ENCODE measurements at regions not wholly inside any gene's neighbourhood (a gene's known extent, or its start where the extent isn't known, plus 50 kb on each side); places are given as distances from the start of the nearest gene placed in this dataset.

DNA sequence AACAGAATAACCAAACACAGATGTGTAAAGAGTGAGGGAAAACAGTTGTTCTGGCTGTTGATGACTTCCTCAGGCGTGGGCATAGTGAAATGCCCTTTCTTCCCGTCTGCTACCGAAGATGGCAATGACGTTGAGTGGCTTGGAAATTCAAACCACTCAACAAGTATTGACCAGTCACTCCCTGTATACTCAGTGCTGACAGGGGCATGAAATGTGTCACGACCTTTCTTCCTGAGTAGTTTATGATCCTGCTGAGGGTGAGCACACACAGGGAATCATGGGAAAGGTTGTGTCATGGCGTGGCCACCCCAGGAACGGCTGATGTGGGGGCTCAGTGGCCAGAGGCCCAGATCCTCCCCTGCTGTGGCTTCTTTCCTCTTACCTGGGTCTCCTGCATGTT lies 87.8 kb upstream of the C1QTNF9B start:
- H3K9me3 Mint-ChIP-seq, result no peaks in the 10 kb centered on the region
- CTCF ChIA-PET, result no interaction called here
- H3K4me3 Mint-ChIP-seq, result no peak overlapping the region
- H3K36me3 Mint-ChIP-seq (ENCODE audit: low read depth), result no peaks in the 10 kb centered on the region
- H3K4me1 Mint-ChIP-seq (ENCODE audit: low read depth), result peaks cover 3% of the 10 kb centered on the region
- DNase-seq, result no peak
- intact Hi-C loops (cut with micrococcal nuclease), result no loop called here
- H3K27me3 Mint-ChIP-seq (ENCODE audit: low read depth), result peaks cover 3% of the 10 kb centered on the region
- H3K27ac Mint-ChIP-seq, result no peak overlapping the region

DNA sequence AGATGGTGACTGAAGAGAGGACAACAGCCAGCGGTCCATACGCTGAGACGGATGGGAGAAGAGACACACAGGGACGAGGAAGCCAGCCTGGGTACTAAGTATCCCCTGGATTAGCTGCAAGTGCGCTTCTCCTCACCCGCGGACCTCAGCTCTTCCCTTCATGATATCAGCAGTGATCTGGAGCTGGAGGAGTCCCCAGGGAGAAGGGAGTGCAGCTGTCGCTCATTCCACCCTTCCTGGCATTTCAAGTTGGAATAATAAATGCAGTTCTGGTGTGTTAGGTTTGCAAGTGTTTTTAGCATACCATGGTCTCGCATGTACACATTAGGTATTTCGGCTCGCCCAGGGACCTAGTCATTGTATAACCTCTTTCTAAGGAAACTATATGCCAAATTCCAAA lies 88.5 kb upstream of the C1QTNF9B start:
- H3K27me3 Mint-ChIP-seq (ENCODE audit: low read depth), result peaks cover 10% of the 10 kb centered on the region
- DNase-seq, result no peak
- no peaks in the 10 kb centered on the region for H3K9me3 Mint-ChIP-seq
- intact Hi-C loops (cut with micrococcal nuclease), result no loop called here
- CTCF ChIA-PET, result no interaction called here
- H3K4me3 Mint-ChIP-seq, result no peak overlapping the region
- no peaks in the 10 kb centered on the region for H3K4me1 Mint-ChIP-seq (ENCODE audit: low read depth)
- H3K27ac Mint-ChIP-seq, result no peak overlapping the region
- no peaks in the 10 kb centered on the region for H3K36me3 Mint-ChIP-seq (ENCODE audit: low read depth)

DNA sequence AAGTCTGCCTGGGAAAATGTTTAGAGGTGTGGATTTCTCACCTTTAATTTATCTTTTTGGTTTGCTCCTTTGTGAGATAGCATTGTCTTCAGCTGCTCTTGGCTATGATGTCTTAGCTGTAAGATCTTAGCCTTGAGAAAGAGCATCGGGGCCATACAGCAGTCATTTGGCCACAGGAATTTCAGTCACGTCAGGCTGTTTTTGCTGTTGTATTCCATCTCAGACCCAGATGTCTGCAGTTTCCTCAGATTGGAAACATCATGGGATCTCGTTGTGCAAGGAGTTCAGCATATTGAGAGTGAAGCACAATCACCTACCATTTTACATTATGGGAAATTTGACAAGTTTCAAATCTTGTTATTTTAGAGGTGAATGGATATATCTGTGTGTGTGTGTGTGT lies 89.3 kb upstream of the C1QTNF9B start:
- Mint-ChIP-seq H3K4me1 (ENCODE audit: low read depth) (no peaks in the 10 kb centered on the region), H3K27me3 (ENCODE audit: low read depth) (peaks cover 11% of the 10 kb centered on the region), H3K36me3 (ENCODE audit: low read depth) (no peaks in the 10 kb centered on the region), H3K27ac (no peak overlapping the region), H3K9me3 (no peaks in the 10 kb centered on the region), H3K4me3 (no peak overlapping the region)
- no peak for DNase-seq
- CTCF ChIA-PET, result interaction anchor here (0.5 kb wide), 1 partner anchor 17 kb away, joined by 4 read pairs; no protein-coding TSS in a partner anchor
- intact Hi-C loops (cut with micrococcal nuclease), result no loop called here

DNA sequence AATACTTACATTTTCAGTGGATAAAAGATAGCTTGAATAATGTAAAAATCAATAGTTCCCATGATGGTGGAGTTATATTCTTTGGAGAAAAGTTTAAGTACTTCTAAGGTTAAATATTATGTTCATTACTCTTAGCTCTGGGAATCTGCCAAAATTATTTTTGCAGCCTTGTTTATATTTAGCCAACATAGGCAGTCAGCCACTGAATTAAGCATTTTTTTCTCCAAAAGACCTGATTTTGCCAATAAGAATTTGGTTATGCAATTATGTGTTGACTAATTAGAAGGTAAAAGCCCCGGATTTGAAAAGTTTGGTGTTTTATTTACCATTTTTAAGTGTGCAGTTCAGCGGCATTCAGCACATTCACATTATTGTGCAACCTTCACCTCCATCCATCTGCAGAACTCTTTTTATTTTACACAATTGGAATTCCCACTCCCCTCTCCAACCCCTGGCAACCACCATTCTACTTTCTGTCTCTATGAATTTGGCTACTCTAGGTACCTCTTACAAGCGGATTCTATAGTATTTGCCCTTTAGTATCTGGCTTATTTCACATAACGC lies 90.1 kb upstream of the C1QTNF9B start:
- H3K27ac Mint-ChIP-seq, result no peak overlapping the region
- DNase-seq, result no peak
- intact Hi-C loops (cut with micrococcal nuclease), result no loop called here
- H3K36me3 Mint-ChIP-seq (ENCODE audit: low read depth), result no peaks in the 10 kb centered on the region
- no peaks in the 10 kb centered on the region for H3K9me3 Mint-ChIP-seq
- H3K4me1 Mint-ChIP-seq (ENCODE audit: low read depth), result no peaks in the 10 kb centered on the region
- no peak overlapping the region for H3K4me3 Mint-ChIP-seq
- H3K27me3 Mint-ChIP-seq (ENCODE audit: low read depth), result peaks cover 11% of the 10 kb centered on the region
- CTCF ChIA-PET, result interaction anchor here (0.5 kb wide), 1 partner anchor 18 kb away, joined by 4 read pairs; no protein-coding TSS in a partner anchor

DNA sequence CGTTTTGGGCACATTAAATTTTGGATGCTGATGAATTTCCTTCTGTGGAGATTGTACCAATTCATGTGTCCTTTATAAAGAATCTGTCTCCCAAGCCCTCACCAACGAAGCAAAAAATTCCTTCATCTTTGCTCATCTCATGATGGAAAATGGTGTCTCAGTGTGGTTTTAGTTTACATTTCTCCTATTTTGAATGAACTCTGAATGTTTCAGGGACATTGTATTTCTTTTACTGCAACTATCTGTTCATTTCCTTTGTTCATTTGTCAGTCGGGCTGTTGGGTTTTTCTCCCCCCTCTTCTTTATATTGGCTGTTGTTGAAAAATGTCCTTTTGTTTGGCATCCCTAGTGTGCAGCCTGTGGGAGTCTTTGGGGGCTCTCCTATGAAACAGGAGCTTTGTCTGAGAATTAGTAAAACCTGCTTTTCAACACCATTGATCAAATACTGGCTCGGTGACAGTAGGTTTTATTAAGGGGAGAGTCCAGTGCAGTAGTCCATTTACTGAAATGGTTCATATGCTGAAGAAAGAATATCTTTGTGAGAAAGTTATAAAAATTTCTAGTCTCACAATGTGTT lies 91.3 kb upstream of the C1QTNF9B start:
- H3K4me1 Mint-ChIP-seq (ENCODE audit: low read depth), result no peaks in the 10 kb centered on the region
- peaks cover 11% of the 10 kb centered on the region for H3K27me3 Mint-ChIP-seq (ENCODE audit: low read depth)
- CTCF ChIA-PET, result no interaction called here
- no peaks in the 10 kb centered on the region for H3K9me3 Mint-ChIP-seq
- H3K27ac Mint-ChIP-seq, result no peak overlapping the region
- intact Hi-C loops (cut with micrococcal nuclease), result no loop called here
- DNase-seq, result no peak
- no peaks in the 10 kb centered on the region for H3K36me3 Mint-ChIP-seq (ENCODE audit: low read depth)
- H3K4me3 Mint-ChIP-seq, result no peak overlapping the region

DNA sequence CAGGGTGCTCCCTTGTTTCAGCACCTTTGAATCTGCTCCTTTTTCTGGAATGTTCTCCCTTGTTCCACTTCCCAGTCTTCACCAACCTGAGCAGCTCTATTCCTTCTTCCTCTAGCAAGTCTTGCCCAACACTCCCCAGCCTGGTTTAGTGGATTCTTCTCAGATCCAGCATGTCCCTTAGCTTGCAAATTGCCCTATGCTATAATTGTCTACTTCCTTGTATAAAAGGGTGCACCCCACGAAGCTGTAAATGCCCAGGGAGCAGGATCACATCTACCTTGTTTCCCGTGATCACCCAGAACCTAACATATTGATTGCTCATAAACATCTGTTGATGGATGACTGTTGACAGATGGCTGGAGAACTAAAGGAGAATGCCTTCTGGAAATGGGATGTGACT lies 93.2 kb upstream of the C1QTNF9B start:
- CTCF ChIA-PET, result no interaction called here
- H3K27ac Mint-ChIP-seq, result no peak overlapping the region
- H3K4me1 Mint-ChIP-seq (ENCODE audit: low read depth), result no peaks in the 10 kb centered on the region
- H3K36me3 Mint-ChIP-seq (ENCODE audit: low read depth), result no peaks in the 10 kb centered on the region
- intact Hi-C loops (cut with micrococcal nuclease), result no loop called here
- peaks cover 11% of the 10 kb centered on the region for H3K27me3 Mint-ChIP-seq (ENCODE audit: low read depth)
- DNase-seq, result no peak
- no peaks in the 10 kb centered on the region for H3K9me3 Mint-ChIP-seq
- H3K4me3 Mint-ChIP-seq, result no peak overlapping the region

DNA sequence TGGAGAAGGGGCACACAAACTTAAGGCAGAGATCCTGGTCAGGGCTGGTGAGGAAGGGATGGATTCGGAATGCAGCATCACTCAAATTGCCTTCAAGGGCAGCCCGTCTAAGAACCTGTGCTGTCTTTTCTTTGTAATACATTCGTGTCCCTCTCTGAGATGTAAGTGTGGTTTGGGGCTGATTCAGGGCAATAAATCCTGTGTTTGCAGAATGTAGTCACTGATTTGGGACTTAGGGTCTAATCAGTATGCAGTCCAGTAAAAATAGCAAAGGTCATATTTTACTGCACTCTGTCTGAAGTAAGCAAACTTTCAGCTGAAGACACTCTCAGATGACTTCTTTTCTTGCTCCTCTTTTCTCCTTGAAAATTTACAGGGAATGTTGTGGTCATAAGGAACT lies 93.8 kb upstream of the C1QTNF9B start:
- CTCF ChIA-PET, result no interaction called here
- H3K27me3 Mint-ChIP-seq (ENCODE audit: low read depth), result peaks cover 11% of the 10 kb centered on the region
- no peaks in the 10 kb centered on the region for H3K4me1 Mint-ChIP-seq (ENCODE audit: low read depth)
- H3K27ac Mint-ChIP-seq, result no peak overlapping the region
- no peak for DNase-seq
- no peaks in the 10 kb centered on the region for H3K36me3 Mint-ChIP-seq (ENCODE audit: low read depth)
- no peaks in the 10 kb centered on the region for H3K9me3 Mint-ChIP-seq
- intact Hi-C loops (cut with micrococcal nuclease), result no loop called here
- no peak overlapping the region for H3K4me3 Mint-ChIP-seq

DNA sequence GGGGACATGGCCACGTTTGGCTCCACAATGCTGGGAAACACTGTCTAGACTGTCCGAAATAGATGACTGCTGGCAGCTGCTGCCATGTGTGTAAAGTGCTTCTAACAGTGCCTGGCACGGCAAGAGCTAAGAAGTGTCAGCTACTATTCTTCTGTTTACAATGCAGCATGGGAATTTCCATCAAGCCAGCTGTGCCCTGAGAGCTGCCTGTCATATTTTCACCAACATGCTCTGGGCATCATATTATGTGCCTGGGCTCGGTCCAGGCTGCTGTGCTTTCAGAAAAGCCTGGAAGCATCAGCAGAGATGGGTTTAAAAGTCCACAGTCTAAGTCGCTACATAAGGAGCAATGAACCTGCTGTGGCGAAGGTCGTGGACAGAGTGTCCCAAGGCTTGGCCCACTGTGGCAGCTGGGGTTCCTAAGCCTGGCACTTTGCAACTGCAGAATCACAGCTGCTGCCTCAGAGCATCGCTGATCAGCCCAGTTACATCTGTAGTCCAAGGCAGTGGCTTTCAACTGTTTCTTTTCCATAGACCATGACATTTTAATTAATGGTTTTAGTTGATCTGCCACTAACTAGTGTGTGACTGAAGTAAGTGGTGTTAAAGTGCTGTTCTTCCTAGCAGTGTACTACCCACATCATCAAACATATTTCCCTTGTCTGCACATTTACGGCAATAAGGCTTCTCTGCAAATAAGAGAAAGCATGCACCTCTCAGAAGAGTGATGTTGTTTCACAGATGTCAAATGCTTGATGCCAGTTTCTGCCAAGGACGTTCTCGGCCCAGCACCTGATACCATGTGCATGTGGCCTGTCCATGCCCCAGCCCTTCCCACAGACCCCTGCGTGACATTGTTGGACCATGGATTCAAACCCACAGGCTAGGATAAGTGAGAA lies 95.7 kb upstream of the C1QTNF9B start:
- Mint-ChIP-seq H3K4me1 (ENCODE audit: low read depth) (no peaks in the 10 kb centered on the region), H3K36me3 (ENCODE audit: low read depth) (no peaks in the 10 kb centered on the region), H3K4me3 (no peak overlapping the region), H3K27me3 (ENCODE audit: low read depth) (peaks cover 11% of the 10 kb centered on the region), H3K27ac (no peak overlapping the region), H3K9me3 (no peaks in the 10 kb centered on the region)
- intact Hi-C loops (cut with micrococcal nuclease), result no loop called here
- DNase-seq, result no peak
- CTCF ChIA-PET, result interaction anchor here (0.7 to 0.9 kb wide), 2 partner anchors 62 to 236 kb away, joined by 4 read pairs; no protein-coding TSS in a partner anchor

DNA sequence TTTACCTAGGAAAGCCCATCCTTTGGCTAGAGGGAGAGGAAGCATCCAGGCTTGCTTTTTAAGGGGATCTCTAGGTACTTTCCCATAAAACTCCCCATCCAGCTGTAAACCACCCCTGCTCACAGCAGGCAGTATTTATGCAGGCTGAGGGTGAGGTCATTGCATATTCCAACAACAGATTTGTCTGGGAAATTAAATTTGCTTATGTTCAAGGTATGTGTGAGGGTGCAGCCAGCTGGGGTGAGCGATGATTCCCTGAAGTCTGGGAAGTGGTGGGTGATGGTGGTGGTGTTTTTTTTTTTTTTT lies 96.3 kb upstream of the C1QTNF9B start:
- CTCF ChIA-PET, result interaction anchor here (0.7 kb wide), 1 partner anchor 61 kb away, joined by 4 read pairs; no protein-coding TSS in a partner anchor
- no peaks in the 10 kb centered on the region for H3K36me3 Mint-ChIP-seq (ENCODE audit: low read depth)

DNA sequence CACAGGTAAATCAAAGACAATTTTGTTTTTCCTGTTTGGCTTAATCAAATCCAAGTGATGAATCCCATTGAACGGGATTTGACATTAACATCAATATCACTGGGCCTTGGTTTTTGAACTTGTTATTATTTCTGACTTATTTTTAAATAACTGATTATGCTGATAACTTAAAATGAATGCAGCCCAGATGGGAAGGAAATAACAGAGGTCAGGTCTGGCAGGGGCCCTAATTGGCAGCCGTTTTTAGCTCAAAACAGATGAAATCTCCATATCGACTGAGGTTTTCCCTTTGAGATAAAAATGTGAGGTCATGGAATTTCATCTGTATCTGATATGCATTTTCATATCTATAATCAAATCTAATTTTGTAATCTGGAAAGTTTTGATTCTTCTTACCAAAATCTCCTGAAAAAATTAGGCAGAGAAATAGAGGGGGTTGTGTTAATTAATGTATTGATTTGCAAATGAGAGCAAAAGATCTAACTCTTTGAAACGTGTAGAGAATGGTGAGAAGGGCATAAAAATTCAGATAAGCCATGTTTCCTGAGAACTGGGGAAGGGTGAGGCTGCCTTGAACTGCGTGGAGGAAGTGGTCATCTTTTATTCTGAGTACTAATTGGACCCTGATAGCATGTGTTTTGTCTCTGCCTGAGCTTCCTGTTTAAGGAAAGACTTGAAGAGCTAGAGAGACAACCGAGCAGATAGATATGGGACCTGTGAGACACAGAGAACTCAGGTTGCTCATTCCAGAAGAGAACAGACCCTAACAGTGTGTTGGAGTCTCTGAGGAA lies 98.2 kb upstream of the C1QTNF9B start:
- no peak for DNase-seq
- Mint-ChIP-seq H3K9me3 (no peaks in the 10 kb centered on the region), H3K4me3 (no peak overlapping the region), H3K27ac (no peak overlapping the region), H3K4me1 (ENCODE audit: low read depth) (no peaks in the 10 kb centered on the region), H3K36me3 (ENCODE audit: low read depth) (no peaks in the 10 kb centered on the region), H3K27me3 (ENCODE audit: low read depth) (peaks cover 5% of the 10 kb centered on the region)
- intact Hi-C loops (cut with micrococcal nuclease), result no loop called here
- CTCF ChIA-PET, result interaction anchor here (0.9 kb wide), 1 partner anchor 27 kb away, joined by 3 read pairs; no protein-coding TSS in a partner anchor

More for the DNA sequence above, 96.3 kb upstream of the C1QTNF9B start:
- DNase-seq, result no peak
- Mint-ChIP-seq H3K4me3 (no peak overlapping the region), H3K27ac (no peak overlapping the region), H3K27me3 (ENCODE audit: low read depth) (peaks cover 9% of the 10 kb centered on the region), H3K4me1 (ENCODE audit: low read depth) (no peaks in the 10 kb centered on the region), H3K9me3 (no peaks in the 10 kb centered on the region)
- intact Hi-C loops (cut with micrococcal nuclease), result no loop called here

DNA sequence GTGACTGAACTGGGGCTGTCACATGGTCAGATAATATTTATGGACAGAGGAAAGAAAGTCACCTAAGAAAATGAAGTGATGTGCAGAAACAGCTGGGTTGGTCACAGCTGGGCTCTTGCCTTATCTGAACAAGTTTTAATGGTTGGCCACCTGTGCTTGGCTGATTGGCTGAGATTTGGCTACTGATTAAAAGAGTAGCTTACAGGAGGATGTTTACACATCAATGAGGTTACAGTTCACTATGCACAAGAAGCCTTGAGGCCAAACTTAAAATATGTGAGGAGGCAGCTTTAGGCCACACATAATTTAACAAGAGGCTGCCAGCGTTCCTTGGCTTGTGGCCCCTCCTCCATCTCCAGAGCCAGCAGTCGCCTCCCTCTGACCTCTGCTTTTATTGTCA lies 99.2 kb upstream of the C1QTNF9B start:
- DNase-seq, result no peak

DNA sequence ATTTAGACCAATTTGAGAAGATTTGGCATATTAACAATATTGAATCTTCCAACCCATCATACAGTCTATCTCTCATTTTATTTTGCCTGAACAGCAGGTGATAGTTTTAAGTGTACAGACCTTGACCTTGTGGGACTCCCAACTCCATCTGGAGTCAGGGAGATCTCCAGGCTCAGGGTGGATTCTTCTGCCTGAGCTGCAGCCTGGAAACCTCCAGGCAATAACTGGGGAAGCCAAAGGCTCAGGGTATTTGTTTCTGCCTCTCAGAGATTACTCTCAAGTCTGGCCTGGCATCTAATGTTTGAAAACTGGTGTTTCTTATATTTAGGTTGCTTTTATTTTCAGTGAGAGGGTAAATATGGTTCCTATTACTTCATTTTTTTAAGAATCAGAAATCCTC lies 102.1 kb upstream of the C1QTNF9B start:
- intact Hi-C loops (cut with micrococcal nuclease), result no loop called here
- H3K27me3 Mint-ChIP-seq (ENCODE audit: low read depth), result no peaks in the 10 kb centered on the region

More for the DNA sequence above, 99.2 kb upstream of the C1QTNF9B start:
- no peaks in the 10 kb centered on the region for H3K27me3 Mint-ChIP-seq (ENCODE audit: low read depth)
- no peak overlapping the region for H3K27ac Mint-ChIP-seq
- no peaks in the 10 kb centered on the region for H3K4me1 Mint-ChIP-seq (ENCODE audit: low read depth)
- intact Hi-C loops (cut with micrococcal nuclease), result no loop called here
- no peaks in the 10 kb centered on the region for H3K36me3 Mint-ChIP-seq (ENCODE audit: low read depth)
- CTCF ChIA-PET, result no interaction called here
- H3K4me3 Mint-ChIP-seq, result no peak overlapping the region
- no peaks in the 10 kb centered on the region for H3K9me3 Mint-ChIP-seq

More for the DNA sequence above, 102.1 kb upstream of the C1QTNF9B start:
- Mint-ChIP-seq H3K36me3 (ENCODE audit: low read depth) (no peaks in the 10 kb centered on the region), H3K9me3 (no peaks in the 10 kb centered on the region), H3K4me3 (no peak overlapping the region), H3K4me1 (ENCODE audit: low read depth) (no peaks in the 10 kb centered on the region), H3K27ac (no peak overlapping the region)
- CTCF ChIA-PET, result interaction anchor here (0.6 kb wide), 1 partner anchor 244 kb away, joined by 4 read pairs; no protein-coding TSS in a partner anchor
- no peak for DNase-seq
